Fibroblast of the aortic adventitia (primary cell): ENCODE measurements at regions not wholly inside any gene's neighbourhood (a gene's known extent, or its start where the extent isn't known, plus 50 kb on each side); places are given as distances from the start of the nearest gene placed in this dataset. TPM values are rescaled to one million over a fixed set of nuclear protein-coding genes. Genes with fewer than 3 reads are reported as not detected.

ENCODE experiments used
- DNase-seq: peaks from one replicate; pipeline ENCODE4 v3.0.0-alpha.2; 2010; ENCODE audit warnings: low read depth
- H3K4me3 ChIP-seq: 2 replicates; pipeline ENCODE4 v1.5.1; 2011; ENCODE audit warnings: low read depth, mild to moderate bottlenecking, control low read depth, low read length, moderate library complexity
- CTCF ChIP-seq: IDR thresholded peaks from 2 replicates; pipeline ENCODE4 v1.5.1; 2011; ENCODE audit warnings: mild to moderate bottlenecking, low read length, control low read depth, inconsistent platforms; ENCODE audit not compliant: insufficient read depth
- small RNA-seq: library from RNA; depleted of rRNA; stranded (forward); fragments of <200 nt; gene quantifications from one replicate; pipeline ENCODE3, GENCODE V24; 2012

GRCh38 chr2:18005411-18005810 lies 126.9 kb downstream of the KCNS3 start:
- H3K4me3 ChIP-seq: no peak overlapping the region
- no peak for TF ChIP-seq CTCF
- no peak for DNase-seq

- DNase-seq: no peak
- H3K4me3 ChIP-seq: no peak overlapping the region
- TF ChIP-seq CTCF: no peak
Measured at GRCh38 chr2:18001671-18002070, 123.2 kb downstream of the KCNS3 start.

GRCh38 chr2:17996978-17997377 lies 118.5 kb downstream of the KCNS3 start:
- no peak for TF ChIP-seq CTCF
- no peak for DNase-seq
- H3K4me3 ChIP-seq: no peak overlapping the region

- no peak overlapping the region for H3K4me3 ChIP-seq
- no peak for TF ChIP-seq CTCF
- no peak for DNase-seq
Measured at GRCh38 chr2:17995593-17995992, 117.1 kb downstream of the KCNS3 start.

Small RNA genes in the stretch of these regions (small RNA-seq; reads per million reads assigned to genes)
- not detected for gene RF00561
